HepG2 (cell line): ENCODE measurements at regions not wholly inside any gene's neighbourhood (a gene's known extent, or its start where the extent isn't known, plus 50 kb on each side); places are given as distances from the start of the nearest gene placed in this dataset.
A peak's percentile ranks its signal among the peaks of the same experiment; 100 is the strongest.

Experiments used
- ATAC-seq: fragments of 200-7000 bp; cut with Tn5 transposase; 3 replicates; pipeline ENCODE4 v1.9.1; 2020; ENCODE audit warnings: mild to moderate bottlenecking, moderate library complexity
- BruUV-seq: library from RNA; stranded (reverse); fragments of 400-500 nt; replicated peaks from 2 replicates; lab custom pipeline; 2021; lab: Mats Ljungman, UMichigan
- CTCF ChIA-PET: fragments of 300-600 bp; formaldehyde crosslinking; extraction: SDS; loops from one replicate; lab custom pipeline; 2021; ENCODE audit warnings: low total read pairs, inconsistent platforms, low intra/inter-chr PET ratio; lab: Yijun Ruan, JAX
- POLR2A ChIA-PET: fragments of 350-600 bp; sonication (Branson Sonifier 250); formaldehyde crosslinking; loops from one replicate; lab custom pipeline; 2020; ENCODE audit warnings: antibody characterized with exemption, inconsistent platforms; lab: Yijun Ruan, JAX
- DNase-seq: peaks from one replicate; pipeline ENCODE4 v3.0.0-alpha.2; 2015; ENCODE audit warnings: low spot score
- FAIRE-seq: peaks from 3 replicates; lab custom pipeline; 2011; peaks lifted over from hg19 to GRCh38; lab: Jason Lieb, UNC
- H2AFZ ChIP-seq: one replicate; pipeline ENCODE4 v1.6.1; 2011; ENCODE audit warnings: low read length, inconsistent platforms
- H3K27ac ChIP-seq: fragments of 300-600 bp; 3 replicates; pipeline ENCODE4 v1.8.0; 2011; ENCODE audit warnings: mixed run types, mild to moderate bottlenecking, mixed read lengths, low read length, inconsistent platforms; ENCODE audit not compliant: insufficient read depth; ENCODE audit errors: extremely low read length
- H3K27me3 ChIP-seq, 2 experiments: fragments of 200-600 bp in 1 of 2; 2 replicates in 1 of 2; 3 replicates in 1 of 2; pipeline versions ENCODE4 v1.6.0 to v1.8.0; 2011; ENCODE audit warnings: low read length in 2 of 2, mild to moderate bottlenecking in 2 of 2, moderate library complexity in 2 of 2, inconsistent platforms in 1 of 2; ENCODE audit not compliant: insufficient read depth in 2 of 2, control insufficient read depth in 1 of 2
- H3K36me3 ChIP-seq, 2 experiments: fragments of 200-600 bp in 1 of 2; replicated peaks in 1 of 2; 2 replicates in 1 of 2; 3 replicates in 1 of 2; pipeline versions ENCODE4 v1.5.1 to v1.8.0; 2011; ENCODE audit warnings: low read length in 2 of 2, inconsistent platforms in 1 of 2; ENCODE audit not compliant: insufficient read depth in 2 of 2, control insufficient read depth in 1 of 2
- H3K4me1 ChIP-seq: 2 replicates; pipeline ENCODE4 v1.5.1; 2012; ENCODE audit warnings: low read length, inconsistent platforms; ENCODE audit not compliant: insufficient read depth
- H3K4me2 ChIP-seq: 2 replicates; pipeline ENCODE4 v1.6.0; 2011; ENCODE audit warnings: low read depth, low read length, inconsistent platforms
- H3K4me3 ChIP-seq, 3 experiments: fragments of 200-600 bp in 1 of 3; sonication (generic), shearing (Covaris generic) in 1 of 3; replicated peaks in 1 of 3; 2 replicates each; pipeline ENCODE4 v1.5.1; 2011 to 2016; ENCODE audit warnings: low read length in 3 of 3, inconsistent platforms in 2 of 3, low read depth in 2 of 3, mild to moderate bottlenecking in 2 of 3, control low read depth in 1 of 3, mixed read lengths in 1 of 3; ENCODE audit not compliant: insufficient read depth in 1 of 3
- H3K79me2 ChIP-seq: one replicate; pipeline ENCODE4 v1.6.1; 2011; ENCODE audit warnings: low read length, inconsistent platforms; ENCODE audit not compliant: insufficient read depth
- H3K9ac ChIP-seq: 2 replicates; pipeline ENCODE4 v1.6.0; 2011; ENCODE audit warnings: mild to moderate bottlenecking, low read depth, low read length, inconsistent platforms; ENCODE audit not compliant: insufficient read depth
- H3K9me3 ChIP-seq: 2 replicates; pipeline ENCODE4 v1.5.1; 2012; ENCODE audit warnings: mild to moderate bottlenecking, low read length
- H4K20me1 ChIP-seq: 2 replicates; pipeline ENCODE4 v1.6.0; 2011; ENCODE audit warnings: inconsistent platforms, mild to moderate bottlenecking, low read length, moderate library complexity; ENCODE audit not compliant: insufficient read depth
- CCAR2 ChIP-seq: fragments of 200-400 bp; formaldehyde crosslinking; optimal IDR thresholded peaks from 2 replicates; pipeline ENCODE3; 2018; ENCODE audit warnings: low read depth, mild to moderate bottlenecking, low read length, moderate library complexity
- GABPB1 ChIP-seq: IDR thresholded peaks from 2 replicates; pipeline ENCODE4 v1.6.1; 2016; ENCODE audit warnings: mild to moderate bottlenecking, missing genetic modification reagents, moderate library complexity, missing compliant biosample characterization
- PTBP1 ChIP-seq: fragments of 200-400 bp; formaldehyde crosslinking; IDR thresholded peaks from 2 replicates; pipeline ENCODE4 v1.6.1; 2018; ENCODE audit warnings: low read length, low read depth; ENCODE audit not compliant: poor library complexity, severe bottlenecking
- ZBTB7B ChIP-seq: sonication (generic); formaldehyde crosslinking; IDR thresholded peaks from 2 replicates; pipeline ENCODE4 v1.4.0; 2020; ENCODE audit warnings: missing genetic modification reagents
- ZNF724P ChIP-seq: sonication (generic); formaldehyde crosslinking; IDR thresholded peaks from 2 replicates; pipeline ENCODE4 v1.8.0; 2022; ENCODE audit warnings: missing genetic modification reagents, borderline replicate concordance
- WGBS: methylation state at CpG from one replicate; pipeline ENCODE4 v1.1.6; 2017; ENCODE audit warnings: low lambda C conversion rate; 5-methylcytosine and 5-hydroxymethylcytosine counted together
- in situ Hi-C: cut with HindIII; loops from 2 replicates; pipeline ENCODE4 v1.10.0; 2017; ENCODE audit warnings: low pct_unique_long_range_greater_than_20kb; ENCODE audit not compliant: extremely low pct_ligation_motif_present
- intact Hi-C: fragments of 100-400 bp; cut with micrococcal nuclease; formaldehyde crosslinking; loops from one replicate; pipeline ENCODE4 v1.10.0; 2022; ENCODE audit not compliant: unreplicated experiment

DNA sequence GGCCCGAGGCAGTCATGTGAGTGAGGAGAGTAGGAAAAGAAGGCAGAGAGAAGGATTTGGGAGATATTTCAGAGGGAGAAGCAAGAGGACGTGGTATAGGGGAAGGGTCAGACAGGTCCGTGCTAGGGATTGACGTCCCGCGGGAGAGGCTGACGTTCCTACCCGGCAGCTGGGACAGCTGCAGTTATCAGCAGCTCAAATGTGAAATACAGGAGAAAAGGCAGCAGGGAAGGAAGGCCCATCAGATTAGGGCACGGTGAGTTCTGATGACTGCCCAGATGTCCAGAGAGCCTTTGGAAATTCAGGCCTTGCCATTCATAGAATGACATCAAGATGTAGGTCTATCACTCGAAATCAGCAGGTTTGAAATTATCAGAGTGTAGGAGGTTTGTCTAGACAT is 88.4 kb downstream of the IRS2 start (continued):
- no peak for TF ChIP-seq PTBP1

DNA sequence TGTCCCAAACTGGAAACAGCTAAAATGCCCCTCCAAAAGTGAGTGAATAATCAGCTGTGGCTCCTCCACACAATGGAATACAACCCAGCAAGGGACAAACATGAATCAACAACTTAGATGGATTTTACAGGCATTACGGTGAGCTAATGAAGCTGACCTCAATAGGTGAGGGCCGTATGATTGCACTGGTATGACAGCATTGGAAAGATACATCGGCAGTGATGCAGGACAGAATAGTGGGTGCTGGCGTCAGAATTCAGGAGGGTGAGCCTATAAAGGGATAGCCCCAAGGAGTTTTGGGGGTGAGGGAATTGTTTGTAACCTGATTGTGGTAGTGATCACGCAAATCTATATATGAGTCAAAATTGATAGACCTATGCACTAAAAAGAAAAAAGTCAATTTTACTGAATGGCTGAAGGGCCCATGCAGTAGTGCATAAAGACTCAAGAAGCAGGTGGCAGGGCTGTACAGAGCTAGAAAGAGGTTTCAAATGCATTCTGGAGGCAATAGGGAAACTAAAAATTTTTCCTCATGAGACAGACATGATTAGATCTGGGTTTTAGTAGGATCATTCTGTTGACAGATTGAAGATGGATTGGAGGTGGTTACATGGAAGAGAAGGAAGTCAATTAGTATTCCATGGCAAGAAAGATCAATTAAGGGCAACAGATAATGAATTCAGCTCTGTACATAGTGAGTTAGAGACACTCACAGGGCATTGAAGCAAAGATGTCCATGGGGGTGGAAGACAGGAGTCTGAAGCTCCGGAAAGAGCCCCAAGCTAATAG is 90.8 kb downstream of the IRS2 start:
- H3K79me2 ChIP-seq, result no peaks in the 10 kb centered on the region
- no peak overlapping the region for H2AFZ ChIP-seq
- in situ Hi-C loops (no loop called here), intact Hi-C loops (no loop called here)
- no peaks in the 10 kb centered on the region for H4K20me1 ChIP-seq
- FAIRE-seq, result no peak
- H3K36me3 ChIP-seq, result no peaks in the 10 kb centered on the region
- CTCF ChIA-PET, result no interaction called here
- no TSS peak for BruUV-seq
- H3K4me2 ChIP-seq, result no peak overlapping the region
- no peak overlapping the region for H3K27ac ChIP-seq
- H3K27me3 ChIP-seq, result no peaks in the 10 kb centered on the region
- ATAC-seq, result no peak
- no peak for DNase-seq
- no peaks in the 10 kb centered on the region for H3K9me3 ChIP-seq
- no peak overlapping the region for H3K9ac ChIP-seq
- WGBS, result 75% methylated on average over 6 of the region's 6 CpGs
- H3K4me3 ChIP-seq, result no peak overlapping the region
- POLR2A ChIA-PET, result no interaction called here
- TF ChIP-seq CCAR2 (no peak), ZBTB7B (CRISPR knock-in tag) (no peak), ZNF724P (no peak)
- H3K4me1 ChIP-seq, result no peaks in the 10 kb centered on the region

DNA sequence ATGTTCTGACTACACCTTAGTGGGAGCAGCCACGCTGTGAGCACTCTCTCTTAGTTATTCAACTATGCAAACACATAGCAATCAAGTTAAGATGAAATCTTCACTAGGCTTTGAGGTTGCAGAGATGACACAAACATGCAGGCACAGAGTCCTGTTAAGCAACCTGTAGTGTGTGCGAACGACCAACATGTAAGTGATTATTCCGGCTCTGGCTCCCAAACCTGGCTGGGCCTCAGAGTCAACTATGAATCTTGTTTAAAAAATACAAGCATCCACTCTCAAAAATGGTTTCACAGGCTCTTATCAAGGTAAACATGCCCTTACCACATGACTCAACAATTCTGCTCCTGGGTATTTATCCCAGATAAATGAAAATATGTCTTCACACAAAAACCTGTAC is 91.4 kb downstream of the IRS2 start:
- no TSS peak for BruUV-seq
- Histone ChIP-seq H3K9me3 (no peaks in the 10 kb centered on the region), H3K9ac (no peak overlapping the region), H3K36me3 (no peaks in the 10 kb centered on the region), H2AFZ (no peak overlapping the region), H3K27me3 (no peaks in the 10 kb centered on the region), H4K20me1 (no peaks in the 10 kb centered on the region), H3K4me3 (no peak overlapping the region), H3K27ac (no peak overlapping the region), H3K4me2 (no peak overlapping the region), H3K4me1 (no peaks in the 10 kb centered on the region), H3K79me2 (no peaks in the 10 kb centered on the region)
- ChIA-PET CTCF (no interaction called here), POLR2A (no interaction called here)
- DNase-seq (peak; percentile 2), ATAC-seq (peak; percentile 29; the same call in 2 of the 3 replicates), FAIRE-seq (no peak)
- in situ Hi-C loops, result no loop called here
- intact Hi-C loops, result no loop called here
- 18% methylated on average over 4 of the region's 4 CpGs for WGBS
- no peak for TF ChIP-seq GABPB1 (CRISPR knock-in tag)
- TF ChIP-seq, all 625 proteins: peak for 0
